ENCODE measurements at regions not wholly inside any gene's neighbourhood (a gene's known extent, or its start where the extent isn't known, plus 50 kb on each side); places are given as distances from the start of the nearest gene placed in this dataset.

GRCh38 chr5:174281089-174281760, 235.7 kb downstream of the NSG2 start:
- no peak overlapping the region for H3K9ac ChIP-seq (ENCODE audit: insufficient read depth, low read length)
- no peaks in the 10 kb centered on the region for H3K27me3 ChIP-seq (ENCODE audit: control insufficient read depth, insufficient read depth, low read length)
- TF ChIP-seq CTCF (conservative IDR thresholded peaks at IDR 0.05 in 1 of 2, IDR thresholded peaks at IDR 0.05 in 1 of 2; ENCODE audit: low read depth in 1 of 2, low read length in 2 of 2) (no peak), EZH2 (IDR thresholded peaks at IDR 0.05; ENCODE audit: low read length, missing control alignments) (no peak)
- no peak overlapping the region for H3K27ac ChIP-seq (ENCODE audit: insufficient read depth, low read length)
- no peaks in the 10 kb centered on the region for H3K36me3 ChIP-seq (ENCODE audit: control insufficient read depth, insufficient read depth, low read length)
- no peak overlapping the region for H3K4me3 ChIP-seq (replicated peaks in 1 of 4; ENCODE audit: control extremely low read depth in 1 of 4, insufficient read depth in 1 of 4, low read depth in 3 of 4, low read length in 4 of 4)
- DNase-seq (ENCODE audit: low read depth in 2 of 2), result no peak
- H3K79me2 ChIP-seq (ENCODE audit: control insufficient read depth, insufficient read depth, low read length), result no peaks in the 10 kb centered on the region
- H4K20me1 ChIP-seq (ENCODE audit: control insufficient read depth, extremely low read depth, insufficient read depth, low read length), result no peaks in the 10 kb centered on the region
- H2AFZ ChIP-seq (ENCODE audit: low read length), result no peak overlapping the region
- H3K9me3 ChIP-seq (ENCODE audit: control insufficient read depth, insufficient read depth, low read depth, low read length), result no peaks in the 10 kb centered on the region
- H3K4me1 ChIP-seq (ENCODE audit: control insufficient read depth, extremely low read depth, insufficient read depth, low read length), result no peaks in the 10 kb centered on the region
- no peak overlapping the region for H3K4me2 ChIP-seq (ENCODE audit: extremely low read depth, insufficient read depth, low read length)

- no peak overlapping the region for H3K9ac ChIP-seq (ENCODE audit: insufficient read depth, low read length)
- H3K4me3 ChIP-seq (replicated peaks in 1 of 4; ENCODE audit: control extremely low read depth in 1 of 4, insufficient read depth in 1 of 4, low read depth in 3 of 4, low read length in 4 of 4), result no peak overlapping the region
- H3K36me3 ChIP-seq (ENCODE audit: control insufficient read depth, insufficient read depth, low read length), result no peaks in the 10 kb centered on the region
- H3K79me2 ChIP-seq (ENCODE audit: control insufficient read depth, insufficient read depth, low read length), result no peaks in the 10 kb centered on the region
- TF ChIP-seq CTCF (conservative IDR thresholded peaks at IDR 0.05 in 1 of 2, IDR thresholded peaks at IDR 0.05 in 1 of 2; ENCODE audit: low read depth in 1 of 2, low read length in 2 of 2) (no peak), EZH2 (IDR thresholded peaks at IDR 0.05; ENCODE audit: low read length, missing control alignments) (no peak)
- no peaks in the 10 kb centered on the region for H3K27me3 ChIP-seq (ENCODE audit: control insufficient read depth, insufficient read depth, low read length)
- H4K20me1 ChIP-seq (ENCODE audit: control insufficient read depth, extremely low read depth, insufficient read depth, low read length), result no peaks in the 10 kb centered on the region
- no peaks in the 10 kb centered on the region for H3K9me3 ChIP-seq (ENCODE audit: control insufficient read depth, insufficient read depth, low read depth, low read length)
- DNase-seq (ENCODE audit: low read depth in 2 of 2), result no peak
- no peak overlapping the region for H2AFZ ChIP-seq (ENCODE audit: low read length)
- H3K4me2 ChIP-seq (ENCODE audit: extremely low read depth, insufficient read depth, low read length), result no peak overlapping the region
- H3K27ac ChIP-seq (ENCODE audit: insufficient read depth, low read length), result no peak overlapping the region
- no peaks in the 10 kb centered on the region for H3K4me1 ChIP-seq (ENCODE audit: control insufficient read depth, extremely low read depth, insufficient read depth, low read length)
These were observed 236.3 kb downstream of the NSG2 start for GRCh38 chr5:174281855-174282254.

GRCh38 chr5:174282391-174282790, 236.9 kb downstream of the NSG2 start:
- no peak for DNase-seq (ENCODE audit: low read depth in 2 of 2)
- H3K9me3 ChIP-seq (ENCODE audit: control insufficient read depth, insufficient read depth, low read depth, low read length), result no peaks in the 10 kb centered on the region
- no peak overlapping the region for H3K9ac ChIP-seq (ENCODE audit: insufficient read depth, low read length)
- no peak overlapping the region for H3K4me3 ChIP-seq (replicated peaks in 1 of 4; ENCODE audit: control extremely low read depth in 1 of 4, insufficient read depth in 1 of 4, low read depth in 3 of 4, low read length in 4 of 4)
- no peaks in the 10 kb centered on the region for H3K36me3 ChIP-seq (ENCODE audit: control insufficient read depth, insufficient read depth, low read length)
- TF ChIP-seq EZH2 (IDR thresholded peaks at IDR 0.05; ENCODE audit: low read length, missing control alignments) (no peak), CTCF (conservative IDR thresholded peaks at IDR 0.05 in 1 of 2, IDR thresholded peaks at IDR 0.05 in 1 of 2; ENCODE audit: low read depth in 1 of 2, low read length in 2 of 2) (no peak)
- H2AFZ ChIP-seq (ENCODE audit: low read length), result no peak overlapping the region
- H3K4me1 ChIP-seq (ENCODE audit: control insufficient read depth, extremely low read depth, insufficient read depth, low read length), result no peaks in the 10 kb centered on the region
- H4K20me1 ChIP-seq (ENCODE audit: control insufficient read depth, extremely low read depth, insufficient read depth, low read length), result no peaks in the 10 kb centered on the region
- no peaks in the 10 kb centered on the region for H3K27me3 ChIP-seq (ENCODE audit: control insufficient read depth, insufficient read depth, low read length)
- no peaks in the 10 kb centered on the region for H3K79me2 ChIP-seq (ENCODE audit: control insufficient read depth, insufficient read depth, low read length)
- no peak overlapping the region for H3K27ac ChIP-seq (ENCODE audit: insufficient read depth, low read length)
- no peak overlapping the region for H3K4me2 ChIP-seq (ENCODE audit: extremely low read depth, insufficient read depth, low read length)
